ENCODE measurements at regions not wholly inside any gene's neighbourhood (a gene's known extent, or its start where the extent isn't known, plus 50 kb on each side); places are given as distances from the start of the nearest gene placed in this dataset.

DNA sequence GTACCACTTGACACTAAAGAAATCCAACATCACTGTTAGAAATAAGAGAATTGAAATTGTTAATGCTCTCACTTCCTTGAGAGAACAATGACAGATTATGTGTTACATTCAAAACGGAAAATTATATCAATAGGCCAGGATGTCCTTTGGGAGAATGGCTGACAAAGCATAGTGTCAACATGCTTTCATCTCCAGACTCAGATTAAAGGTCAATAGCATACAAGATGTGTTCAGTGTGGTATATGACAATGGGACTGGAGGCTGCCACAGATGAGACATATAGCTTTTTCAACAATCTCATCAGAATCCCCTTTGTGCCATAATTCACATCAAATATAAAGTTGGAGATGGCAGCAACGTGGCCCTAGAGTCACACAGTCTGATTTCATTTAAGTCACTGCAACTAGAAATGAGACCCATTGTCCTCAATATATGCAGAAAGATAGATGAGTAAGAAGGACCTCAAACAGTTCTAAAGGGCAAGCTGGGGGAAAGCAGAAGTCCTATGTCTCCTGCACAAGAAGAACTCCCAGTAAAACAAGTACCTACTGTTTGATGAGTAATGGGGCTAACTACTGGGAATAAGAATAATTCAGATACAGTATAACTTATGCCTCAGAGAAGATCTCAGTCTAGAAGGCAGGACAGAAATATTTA is 327.9 kb downstream of the TTLL7 start:
- DNase-seq: no peak

GRCh38 chr1:83641796-83642443 is 357.0 kb downstream of the TTLL7 start:
- no peak for DNase-seq

DNA sequence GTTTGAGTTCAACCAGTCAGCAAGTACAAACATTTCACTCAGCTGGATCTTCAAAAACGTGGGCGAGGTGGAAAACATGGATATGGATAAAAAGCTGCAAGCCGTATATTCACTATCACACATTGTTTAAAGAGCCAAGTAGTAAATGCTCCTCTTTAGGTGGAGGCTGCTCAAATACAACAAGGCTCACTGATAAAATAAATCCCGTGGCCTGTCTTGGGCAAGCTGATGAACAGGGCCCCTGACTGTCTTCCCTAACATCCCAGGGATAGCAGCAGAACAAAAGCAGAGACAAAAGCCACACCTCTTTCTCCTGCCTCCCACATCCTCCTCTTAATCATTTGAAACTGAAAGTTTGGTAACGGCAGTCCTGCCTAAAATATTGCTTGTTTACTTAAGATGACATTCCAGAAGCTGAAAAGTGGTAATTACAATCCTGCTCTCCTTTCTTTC is 357.7 kb downstream of the TTLL7 start:
- DNase-seq: no peak

DNA sequence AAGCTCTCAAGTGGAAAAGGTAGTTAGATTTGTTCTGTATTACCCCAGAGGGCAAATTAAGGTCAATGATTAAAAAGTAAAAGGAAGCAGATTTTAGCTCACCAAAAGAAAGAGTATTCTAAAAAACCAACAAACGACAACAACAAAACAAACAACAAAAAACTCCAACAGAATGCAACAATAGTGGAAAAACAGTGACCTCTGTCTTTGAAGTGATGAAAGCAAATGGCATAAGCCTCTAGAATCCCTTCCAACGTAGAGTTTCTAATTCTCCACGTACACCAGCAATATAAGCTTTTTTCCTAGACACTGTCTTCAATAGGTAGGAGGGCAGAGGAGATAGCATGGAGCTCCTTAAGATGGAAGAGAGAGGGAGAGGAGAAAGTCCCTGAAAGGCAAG is 359.1 kb downstream of the TTLL7 start:
- no peak for DNase-seq

DNA sequence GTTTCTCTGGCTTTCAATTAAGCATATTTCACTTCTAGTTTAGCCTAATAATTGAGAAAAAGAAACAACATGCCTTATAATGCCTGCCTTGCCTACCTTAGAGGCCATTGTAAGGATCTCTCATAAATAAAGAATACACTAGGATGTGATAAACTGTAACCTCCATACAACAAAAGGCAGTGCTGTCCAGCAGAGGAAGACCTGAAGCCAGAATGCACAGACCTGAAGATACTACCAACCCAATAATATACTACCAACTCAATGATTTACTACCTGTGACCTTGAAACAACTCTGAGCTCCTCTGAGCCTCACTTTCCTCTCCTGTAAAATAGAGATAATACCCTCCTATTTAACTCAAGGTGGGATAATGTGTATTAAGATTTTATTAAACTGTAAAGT is 361.3 kb downstream of the TTLL7 start:
- no peak for DNase-seq

DNA sequence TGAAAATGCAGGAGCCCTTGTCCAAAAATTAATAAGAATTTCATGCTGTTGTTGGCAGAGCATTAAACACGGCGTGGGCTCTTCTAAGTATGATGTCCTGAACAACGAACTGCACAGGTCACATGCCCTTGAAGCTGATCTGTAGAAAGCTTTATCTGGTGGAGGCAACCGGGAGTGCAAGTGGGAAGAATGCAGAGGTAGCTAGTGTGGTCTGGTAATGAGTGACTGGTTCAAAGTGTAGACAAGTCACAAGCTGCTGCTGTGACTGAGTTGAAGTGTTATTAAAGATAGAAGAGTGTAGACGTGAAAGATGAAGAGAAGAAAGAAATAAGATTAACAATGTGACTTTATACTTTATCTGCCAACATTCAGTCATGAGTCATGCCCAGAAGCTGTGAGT is 361.9 kb downstream of the TTLL7 start:
- no peak for DNase-seq

GRCh38 chr1:83632906-83633305 is 366.0 kb downstream of the TTLL7 start:
- no peak for DNase-seq

GRCh38 chr1:83631851-83632250 is 367.1 kb downstream of the TTLL7 start:
- no peak for DNase-seq

GRCh38 chr1:83627045-83627444 is 371.9 kb downstream of the TTLL7 start:
- no peak for DNase-seq

DNA sequence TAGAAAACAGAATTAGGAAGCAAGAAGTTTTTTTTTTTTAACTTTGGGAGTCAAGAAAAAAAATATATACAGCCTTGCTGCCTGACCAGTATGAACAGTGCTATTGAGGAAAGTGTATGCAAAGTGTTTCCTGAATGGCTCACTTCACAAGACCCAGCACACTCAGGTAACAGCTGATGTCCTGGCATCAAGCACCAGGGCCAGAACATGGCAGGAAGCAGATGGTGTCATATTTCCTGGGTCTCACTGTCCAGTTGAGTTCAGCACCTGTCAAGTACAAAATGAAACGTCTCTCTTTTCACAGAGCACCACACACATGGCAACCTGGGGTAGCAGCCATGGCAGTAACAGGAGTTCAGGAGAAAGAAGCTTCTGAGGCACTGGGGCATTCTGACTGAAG is 372.3 kb downstream of the TTLL7 start:
- DNase-seq: no peak

- no peak for DNase-seq
These were observed 373.3 kb downstream of the TTLL7 start for GRCh38 chr1:83625646-83626045.

DNA sequence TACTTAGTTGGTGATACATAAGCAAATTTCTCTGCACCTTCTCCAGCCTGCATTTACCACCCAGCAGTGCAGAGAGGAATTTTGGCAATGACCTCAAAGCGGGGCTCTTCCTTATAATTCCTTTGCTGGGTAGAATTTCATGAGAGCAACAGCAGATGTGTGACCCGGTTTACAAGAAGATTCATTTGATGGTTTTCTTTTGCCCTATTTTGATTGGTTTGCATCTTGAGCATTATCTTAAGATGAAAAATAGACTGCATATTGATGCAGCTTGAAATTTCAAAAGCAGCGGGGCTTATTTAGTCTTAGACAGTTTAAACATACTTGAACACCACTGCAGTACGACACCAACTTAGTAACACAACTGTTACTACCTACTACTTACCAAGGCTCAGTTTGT is 378.9 kb downstream of the TTLL7 start:
- no peak for DNase-seq

- no peak for DNase-seq
These were observed 379.6 kb downstream of the TTLL7 start for GRCh38 chr1:83619170-83619896.

DNA sequence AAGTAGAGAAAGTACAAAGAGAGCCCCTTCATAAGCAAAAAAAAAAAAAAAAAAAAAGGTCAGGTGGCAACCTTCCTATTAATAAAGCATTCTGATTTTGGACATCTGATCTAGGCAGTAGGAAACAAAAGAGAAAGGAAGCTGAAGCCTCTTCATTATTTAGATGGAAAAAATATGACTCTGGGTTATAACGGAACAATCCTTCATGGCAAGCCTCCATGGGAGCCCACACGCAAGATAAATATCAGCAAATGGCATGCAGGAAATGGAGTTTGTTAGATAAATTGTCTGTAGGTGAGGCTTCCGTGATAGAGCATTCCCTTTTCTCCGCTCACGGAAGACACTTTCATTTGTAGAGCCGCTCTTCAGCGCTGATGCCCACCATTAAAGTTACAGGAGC is 381.0 kb downstream of the TTLL7 start:
- no peak for DNase-seq

DNA sequence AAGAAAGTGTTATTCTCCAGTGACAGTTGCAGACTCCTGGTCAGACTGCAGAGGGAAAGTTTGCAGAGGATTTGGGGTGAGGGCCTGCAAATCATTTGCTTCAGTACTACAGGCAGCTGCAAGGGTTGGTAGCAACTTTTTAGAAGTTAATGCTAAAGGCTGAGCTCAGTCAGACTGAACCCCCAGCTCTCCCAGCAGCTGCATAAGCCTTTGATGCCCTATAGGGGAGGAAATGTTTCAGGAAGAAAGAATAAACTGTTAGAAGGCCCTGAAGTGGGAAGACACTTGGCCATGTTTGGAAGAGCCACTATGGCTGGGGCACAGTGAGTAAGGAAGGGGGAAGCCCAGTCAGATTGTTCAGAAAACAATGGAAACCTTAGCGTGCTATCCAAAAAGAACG is 383.6 kb downstream of the TTLL7 start:
- DNase-seq: no peak

GRCh38 chr1:83606416-83606955 is 392.4 kb downstream of the TTLL7 start:
- DNase-seq: no peak

DNA sequence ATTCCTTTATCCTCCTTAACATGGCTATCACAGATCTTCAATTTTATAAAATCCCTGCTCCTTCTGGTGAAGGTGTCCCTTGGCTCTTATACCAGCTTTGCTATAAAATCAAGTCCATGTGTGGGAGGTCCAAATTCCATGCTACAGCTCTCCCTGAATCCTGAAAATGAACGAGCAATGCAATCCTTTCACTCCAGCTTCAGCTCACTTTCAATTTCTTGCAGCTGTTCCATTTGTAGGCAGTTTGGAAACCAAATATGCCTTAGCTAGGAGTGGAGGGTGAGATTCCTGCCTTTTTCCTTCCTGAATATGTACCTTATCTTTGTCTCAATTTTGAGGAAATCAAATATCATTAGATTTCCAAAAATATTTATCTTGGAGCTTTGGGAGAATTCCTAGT is 402.6 kb downstream of the TTLL7 start:
- DNase-seq: no peak

DNA sequence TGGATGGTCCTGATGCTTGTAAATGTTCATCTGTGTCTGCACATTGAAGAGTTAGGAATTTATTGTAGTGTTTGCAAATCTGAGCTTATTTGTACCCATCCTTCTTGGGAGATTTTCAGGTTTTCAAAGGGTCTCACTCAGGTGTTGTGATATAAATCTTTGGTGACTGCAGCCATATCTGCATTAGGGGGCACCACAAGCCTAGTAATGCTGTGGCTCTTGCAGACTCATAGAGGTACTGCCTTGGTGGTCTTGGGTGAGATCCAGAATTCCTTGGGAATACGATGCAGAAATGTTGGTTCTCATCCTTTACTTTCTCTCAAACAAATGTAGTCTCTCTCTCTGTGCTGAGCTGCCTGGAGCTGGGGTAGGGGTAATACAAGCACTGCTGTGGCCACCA is 405.9 kb downstream of the TTLL7 start:
- no peak for DNase-seq

DNA sequence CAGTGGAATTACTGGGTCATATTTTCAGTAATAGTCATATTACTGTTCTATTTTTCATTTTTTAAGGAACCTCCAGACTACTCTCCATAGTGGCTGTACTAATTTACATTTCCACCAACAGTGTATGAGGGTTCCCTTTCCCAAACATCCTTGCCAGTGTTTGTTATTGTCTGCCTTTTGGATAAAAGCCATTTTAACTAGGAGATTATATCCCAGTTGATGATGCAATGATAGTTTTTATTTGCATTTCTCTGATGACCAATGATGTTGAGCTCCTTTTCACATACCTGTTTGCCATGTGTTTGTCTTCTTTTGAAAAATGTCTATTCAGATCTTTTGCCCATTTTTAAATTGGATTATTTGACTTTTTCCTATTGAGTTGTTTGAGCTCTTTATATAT is 410.8 kb downstream of the TTLL7 start:
- DNase-seq: no peak

- DNase-seq: no peak
These were observed 415.4 kb downstream of the TTLL7 start for GRCh38 chr1:83583351-83584014.

DNA sequence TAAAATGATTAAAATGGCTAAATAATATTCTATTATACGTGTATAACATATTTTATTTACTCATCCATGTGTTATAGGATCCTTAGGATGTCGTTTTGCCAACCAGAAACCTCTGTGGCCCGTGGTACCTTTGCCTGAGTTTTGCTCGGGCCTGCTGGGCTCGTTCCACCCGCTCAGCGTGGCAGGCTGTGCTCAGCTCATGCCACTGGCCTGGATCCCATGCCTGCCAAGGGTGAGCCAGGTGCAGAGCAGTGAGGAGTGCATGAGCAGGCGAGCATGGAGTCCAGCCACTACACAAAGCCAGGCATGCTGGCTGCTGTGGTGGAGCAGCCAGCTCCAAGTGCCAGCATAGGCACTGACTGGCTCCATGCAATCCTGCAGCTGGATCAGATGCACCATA is 417.2 kb downstream of the TTLL7 start:
- DNase-seq: no peak

DNA sequence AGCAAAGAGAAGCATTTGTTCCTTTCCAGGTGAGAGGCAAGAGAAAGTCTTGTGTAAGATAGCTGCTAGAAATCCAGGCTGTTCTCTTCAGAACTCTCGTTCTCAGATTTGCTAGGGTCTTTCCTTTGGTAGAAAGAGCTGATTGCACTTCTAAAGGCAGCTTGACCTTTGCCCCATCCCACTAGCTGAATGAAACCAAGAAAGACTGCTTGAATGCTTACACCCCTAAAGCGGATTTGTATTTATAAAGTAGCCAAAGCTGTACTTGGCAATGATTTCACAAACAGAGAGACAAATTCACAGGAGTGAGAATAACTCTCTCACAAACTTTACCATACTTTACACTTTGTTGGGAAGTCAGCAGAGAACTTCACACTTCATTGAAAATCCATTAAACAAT is 424.1 kb downstream of the TTLL7 start:
- no peak for DNase-seq

- no peak for DNase-seq
These were observed 425.2 kb downstream of the TTLL7 start for GRCh38 chr1:83573776-83574175.
